Smooth muscle cell (in vitro differentiated cells): ENCODE measurements at regions not wholly inside any gene's neighbourhood (a gene's known extent, or its start where the extent isn't known, plus 50 kb on each side); places are given as distances from the start of the nearest gene placed in this dataset.

ENCODE experiments used
- DNase-seq: peaks from one replicate; lab custom pipeline; 2025; ENCODE audit not compliant: unreplicated experiment; lab: John Stamatoyannopoulos, UW
- H2AFZ ChIP-seq: fragments of 200-600 bp; sonication (generic); 2 replicates; pipeline ENCODE4 v1.6.0; 2016; ENCODE audit warnings: antibody characterized with exemption, low read depth, mild to moderate bottlenecking
- H3F3A ChIP-seq: fragments of 200-600 bp; sonication (generic); 2 replicates; pipeline ENCODE4 v1.6.0; 2017; ENCODE audit warnings: antibody characterized with exemption, low read depth
- H3K27ac ChIP-seq: fragments of 200-600 bp; sonication (generic); 2 replicates; pipeline ENCODE4 v1.5.1; 2016; ENCODE audit warnings: low read depth, mild to moderate bottlenecking
- H3K27me3 ChIP-seq: fragments of 200-600 bp; sonication (generic); 2 replicates; pipeline ENCODE4 v1.6.1; 2016; ENCODE audit warnings: low read depth, mild to moderate bottlenecking
- H3K36me3 ChIP-seq: fragments of 200-600 bp; sonication (generic); 2 replicates; pipeline ENCODE4 v1.5.1; 2016; ENCODE audit warnings: low read depth
- H3K4me1 ChIP-seq: fragments of 200-600 bp; sonication (generic); 2 replicates; pipeline ENCODE4 v1.5.1; 2016; ENCODE audit warnings: low read depth
- H3K4me2 ChIP-seq: fragments of 200-600 bp; sonication (generic); 2 replicates; pipeline ENCODE4 v1.6.0; 2016; ENCODE audit warnings: mild to moderate bottlenecking
- H3K4me3 ChIP-seq: fragments of 200-600 bp; sonication (generic); 2 replicates; pipeline ENCODE4 v1.5.1; 2016; ENCODE audit warnings: mild to moderate bottlenecking
- H3K79me2 ChIP-seq: fragments of 200-600 bp; sonication (generic); 2 replicates; pipeline ENCODE4 v1.6.0; 2016; ENCODE audit warnings: low read depth, mild to moderate bottlenecking
- H3K9ac ChIP-seq: fragments of 200-600 bp; sonication (generic); 2 replicates; pipeline ENCODE4 v1.6.0; 2016; ENCODE audit warnings: low read depth
- H3K9me3 ChIP-seq: fragments of 200-600 bp; sonication (generic); replicated peaks from 2 replicates; pipeline ENCODE4 v1.5.1; 2016; ENCODE audit warnings: low read depth
- H4K20me1 ChIP-seq: fragments of 200-600 bp; sonication (generic); 2 replicates; pipeline ENCODE4 v1.6.0; 2016; ENCODE audit warnings: low read depth
- CTCF ChIP-seq: fragments of 200-600 bp; sonication (generic); IDR thresholded peaks from 2 replicates; pipeline ENCODE4 v1.5.1; 2017; ENCODE audit warnings: borderline replicate concordance, mild to moderate bottlenecking, antibody characterized with exemption; ENCODE audit not compliant: insufficient read depth, poor library complexity, severe bottlenecking
- WGBS: methylation state at CpG from one replicate; pipeline ENCODE4 v1.1.7; 2016; ENCODE audit warnings: low lambda C conversion rate; 5-methylcytosine and 5-hydroxymethylcytosine counted together

- H3K79me2 ChIP-seq, result no peaks in the 10 kb centered on the region
Observed at GRCh38 chr18:34083910-34084535, 140.7 kb downstream of the NOL4 start.

GRCh38 chr18:34077599-34077998, 147.1 kb downstream of the NOL4 start:
- H3K79me2 ChIP-seq, result no peaks in the 10 kb centered on the region
- no peaks in the 10 kb centered on the region for H3F3A ChIP-seq
- H3K4me1 ChIP-seq, result no peaks in the 10 kb centered on the region
- H3K4me3 ChIP-seq, result no peak overlapping the region
- H3K36me3 ChIP-seq, result no peaks in the 10 kb centered on the region
- no peaks in the 10 kb centered on the region for H3K9me3 ChIP-seq
- H4K20me1 ChIP-seq, result no peaks in the 10 kb centered on the region
- DNase-seq, result no peak
- H2AFZ ChIP-seq, result no peak overlapping the region
- H3K27ac ChIP-seq, result no peak overlapping the region
- TF ChIP-seq CTCF, result peak; percentile 27
- no peaks in the 10 kb centered on the region for H3K27me3 ChIP-seq
- H3K9ac ChIP-seq, result no peak overlapping the region
- no peak overlapping the region for H3K4me2 ChIP-seq

More at GRCh38 chr18:34083910-34084535, 140.7 kb downstream of the NOL4 start:
- no peak for TF ChIP-seq CTCF
- Histone ChIP-seq H3K4me1 (no peaks in the 10 kb centered on the region), H3K27me3 (no peaks in the 10 kb centered on the region), H4K20me1 (no peaks in the 10 kb centered on the region), H3K27ac (no peak overlapping the region), H2AFZ (no peak overlapping the region), H3K9ac (no peak overlapping the region), H3F3A (no peaks in the 10 kb centered on the region), H3K4me3 (no peak overlapping the region), H3K36me3 (no peaks in the 10 kb centered on the region), H3K9me3 (no peaks in the 10 kb centered on the region), H3K4me2 (no peak overlapping the region)
- DNase-seq, result no peak
- WGBS, result 87% methylated on average over 9 of the region's 9 CpGs

- no peak overlapping the region for H3K27ac ChIP-seq
- no peaks in the 10 kb centered on the region for H3F3A ChIP-seq
- H3K36me3 ChIP-seq, result no peaks in the 10 kb centered on the region
- H3K9me3 ChIP-seq, result no peaks in the 10 kb centered on the region
- H3K4me2 ChIP-seq, result no peak overlapping the region
- H3K27me3 ChIP-seq, result no peaks in the 10 kb centered on the region
- H3K79me2 ChIP-seq, result no peaks in the 10 kb centered on the region
- H4K20me1 ChIP-seq, result no peaks in the 10 kb centered on the region
- H3K9ac ChIP-seq, result no peak overlapping the region
- 86% methylated on average over 10 of the region's 10 CpGs for WGBS
- no peaks in the 10 kb centered on the region for H3K4me1 ChIP-seq
- no peak overlapping the region for H3K4me3 ChIP-seq
- no peak for DNase-seq
- no peak overlapping the region for H2AFZ ChIP-seq
- no peak for TF ChIP-seq CTCF
Observed at GRCh38 chr18:34075963-34076860, 148.5 kb downstream of the NOL4 start.
